ENCODE measurements at regions not wholly inside any gene's neighbourhood (a gene's known extent, or its start where the extent isn't known, plus 50 kb on each side); places are given as distances from the start of the nearest gene placed in this dataset.

DNA sequence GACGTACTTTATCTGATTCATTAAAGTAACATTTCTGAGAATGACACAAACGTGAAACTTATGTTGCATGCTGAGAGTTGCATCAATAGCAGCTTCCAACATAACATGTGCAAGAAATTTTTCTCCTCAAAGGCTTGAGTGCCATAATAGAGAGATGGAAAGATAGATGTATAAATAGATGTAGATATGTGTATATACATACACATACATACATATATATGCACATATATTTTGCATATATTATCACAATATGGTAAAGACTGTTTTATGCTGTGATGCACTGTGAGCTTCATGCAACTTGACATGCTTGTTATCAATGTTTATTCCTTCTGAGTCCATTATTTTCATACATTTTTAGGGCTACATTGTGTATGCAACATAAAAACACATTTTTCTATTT, 270.6 kb upstream of the GALNTL6 start:
- TF ChIP-seq POLR2AphosphoS5 (IDR thresholded peaks at IDR 0.05; ENCODE audit: low read depth) (no peak), EZH2 (IDR thresholded peaks at IDR 0.05; ENCODE audit: low read depth, unreplicated experiment) (no peak), CREB1 (CRISPR knock-in tag; IDR thresholded peaks at IDR 0.05; ENCODE audit: low read depth) (no peak), ZNF462 (CRISPR knock-in tag; IDR thresholded peaks at IDR 0.05) (no peak), JUNB (IDR thresholded peaks at IDR 0.05; ENCODE audit: unreplicated experiment) (no peak), ZNF114 (CRISPR knock-in tag; IDR thresholded peaks at IDR 0.05) (no peak), STAT1 (IDR thresholded peaks at IDR 0.05; ENCODE audit: unreplicated experiment) (no peak), NANOG (IDR thresholded peaks at IDR 0.05; ENCODE audit: borderline replicate concordance) (no peak), ZNF331 (CRISPR knock-in tag; IDR thresholded peaks at IDR 0.05; ENCODE audit: low read depth) (no peak), EZH2phosphoT487 (IDR thresholded peaks at IDR 0.05; ENCODE audit: unreplicated experiment) (no peak)
- TF ChIP-seq, protein P1, sequence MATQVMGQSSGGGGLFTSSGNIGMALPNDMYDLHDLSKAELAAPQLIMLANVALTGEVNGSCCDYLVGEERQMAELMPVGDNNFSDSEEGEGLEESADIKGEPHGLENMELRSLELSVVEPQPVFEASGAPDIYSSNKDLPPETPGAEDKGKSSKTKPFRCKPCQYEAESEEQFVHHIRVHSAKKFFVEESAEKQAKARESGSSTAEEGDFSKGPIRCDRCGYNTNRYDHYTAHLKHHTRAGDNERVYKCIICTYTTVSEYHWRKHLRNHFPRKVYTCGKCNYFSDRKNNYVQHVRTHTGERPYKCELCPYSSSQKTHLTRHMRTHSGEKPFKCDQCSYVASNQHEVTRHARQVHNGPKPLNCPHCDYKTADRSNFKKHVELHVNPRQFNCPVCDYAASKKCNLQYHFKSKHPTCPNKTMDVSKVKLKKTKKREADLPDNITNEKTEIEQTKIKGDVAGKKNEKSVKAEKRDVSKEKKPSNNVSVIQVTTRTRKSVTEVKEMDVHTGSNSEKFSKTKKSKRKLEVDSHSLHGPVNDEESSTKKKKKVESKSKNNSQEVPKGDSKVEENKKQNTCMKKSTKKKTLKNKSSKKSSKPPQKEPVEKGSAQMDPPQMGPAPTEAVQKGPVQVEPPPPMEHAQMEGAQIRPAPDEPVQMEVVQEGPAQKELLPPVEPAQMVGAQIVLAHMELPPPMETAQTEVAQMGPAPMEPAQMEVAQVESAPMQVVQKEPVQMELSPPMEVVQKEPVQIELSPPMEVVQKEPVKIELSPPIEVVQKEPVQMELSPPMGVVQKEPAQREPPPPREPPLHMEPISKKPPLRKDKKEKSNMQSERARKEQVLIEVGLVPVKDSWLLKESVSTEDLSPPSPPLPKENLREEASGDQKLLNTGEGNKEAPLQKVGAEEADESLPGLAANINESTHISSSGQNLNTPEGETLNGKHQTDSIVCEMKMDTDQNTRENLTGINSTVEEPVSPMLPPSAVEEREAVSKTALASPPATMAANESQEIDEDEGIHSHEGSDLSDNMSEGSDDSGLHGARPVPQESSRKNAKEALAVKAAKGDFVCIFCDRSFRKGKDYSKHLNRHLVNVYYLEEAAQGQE (IDR thresholded peaks at IDR 0.05; ENCODE audit: unreplicated experiment): no peak
- TF ChIP-seq, protein P2, sequence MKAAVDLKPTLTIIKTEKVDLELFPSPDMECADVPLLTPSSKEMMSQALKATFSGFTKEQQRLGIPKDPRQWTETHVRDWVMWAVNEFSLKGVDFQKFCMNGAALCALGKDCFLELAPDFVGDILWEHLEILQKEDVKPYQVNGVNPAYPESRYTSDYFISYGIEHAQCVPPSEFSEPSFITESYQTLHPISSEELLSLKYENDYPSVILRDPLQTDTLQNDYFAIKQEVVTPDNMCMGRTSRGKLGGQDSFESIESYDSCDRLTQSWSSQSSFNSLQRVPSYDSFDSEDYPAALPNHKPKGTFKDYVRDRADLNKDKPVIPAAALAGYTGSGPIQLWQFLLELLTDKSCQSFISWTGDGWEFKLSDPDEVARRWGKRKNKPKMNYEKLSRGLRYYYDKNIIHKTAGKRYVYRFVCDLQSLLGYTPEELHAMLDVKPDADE (IDR thresholded peaks at IDR 0.05): no peak
- TF ChIP-seq, protein P3, sequence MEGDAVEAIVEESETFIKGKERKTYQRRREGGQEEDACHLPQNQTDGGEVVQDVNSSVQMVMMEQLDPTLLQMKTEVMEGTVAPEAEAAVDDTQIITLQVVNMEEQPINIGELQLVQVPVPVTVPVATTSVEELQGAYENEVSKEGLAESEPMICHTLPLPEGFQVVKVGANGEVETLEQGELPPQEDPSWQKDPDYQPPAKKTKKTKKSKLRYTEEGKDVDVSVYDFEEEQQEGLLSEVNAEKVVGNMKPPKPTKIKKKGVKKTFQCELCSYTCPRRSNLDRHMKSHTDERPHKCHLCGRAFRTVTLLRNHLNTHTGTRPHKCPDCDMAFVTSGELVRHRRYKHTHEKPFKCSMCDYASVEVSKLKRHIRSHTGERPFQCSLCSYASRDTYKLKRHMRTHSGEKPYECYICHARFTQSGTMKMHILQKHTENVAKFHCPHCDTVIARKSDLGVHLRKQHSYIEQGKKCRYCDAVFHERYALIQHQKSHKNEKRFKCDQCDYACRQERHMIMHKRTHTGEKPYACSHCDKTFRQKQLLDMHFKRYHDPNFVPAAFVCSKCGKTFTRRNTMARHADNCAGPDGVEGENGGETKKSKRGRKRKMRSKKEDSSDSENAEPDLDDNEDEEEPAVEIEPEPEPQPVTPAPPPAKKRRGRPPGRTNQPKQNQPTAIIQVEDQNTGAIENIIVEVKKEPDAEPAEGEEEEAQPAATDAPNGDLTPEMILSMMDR (conservative IDR thresholded peaks at IDR 0.05; ENCODE audit: low read depth in 2 of 2): no peak
- no peaks in the 10 kb centered on the region for H4K20me1 ChIP-seq (replicated peaks; ENCODE audit: insufficient read depth)
- Mint-ChIP-seq H3K27ac (no peak overlapping the region), H3K27me3 (ENCODE audit: insufficient read depth, low read depth, poor library complexity) (no peaks in the 10 kb centered on the region), H3K4me1 (0 out of 3 replicates have a peak, but pooled peaks cover 2% of the 10 kb centered on the region), H3K4me3 (no peak overlapping the region), H3K36me3 (ENCODE audit: low read depth) (no peaks in the 10 kb centered on the region), H3K9me3 (peaks cover 3% of the 10 kb centered on the region; the same call in 1 of the 3 replicates)
- H3K4me1 ChIP-seq (ENCODE audit: insufficient read depth): no peaks in the 10 kb centered on the region
- H3K4me3 ChIP-seq: no peak overlapping the region
- H3K36me3 ChIP-seq (ENCODE audit: insufficient read depth): no peaks in the 10 kb centered on the region
- H3K79me2 ChIP-seq (replicated peaks; ENCODE audit: insufficient read depth): no peaks in the 10 kb centered on the region
- H3F3A ChIP-seq (replicated peaks; ENCODE audit: low read depth): no peaks in the 10 kb centered on the region
- no peak for DNase-seq (ENCODE audit: low spot score)
- no peak for ATAC-seq
- H3K27me3 ChIP-seq (ENCODE audit: insufficient read depth): no peaks in the 10 kb centered on the region
- H3K9me2 ChIP-seq (ENCODE audit: insufficient read depth): no peaks in the 10 kb centered on the region
- H2AFZ ChIP-seq: no peak overlapping the region
- H3K4me2 ChIP-seq: no peak overlapping the region
- no peak overlapping the region for H3K27ac ChIP-seq (ENCODE audit: low read depth)

Measured in GM23338 (cell line).